NCI-H1930 (cell line): ENCODE measurements at regions not wholly inside any gene's neighbourhood (a gene's known extent, or its start where the extent isn't known, plus 50 kb on each side); places are given as distances from the start of the nearest gene placed in this dataset.

Source experiments
- DNase-seq, 2 experiments: peaks; one replicate each; lab custom pipeline; 2025; lab: John Stamatoyannopoulos, UW

- no peak for DNase-seq
Measured at GRCh38 chr20:1712634-1713624, 55.4 kb upstream of the SIRPG start.

- no peak for DNase-seq
Measured at GRCh38 chr20:1711826-1712601, 54.4 kb upstream of the SIRPG start.

- no peak for DNase-seq
Measured at GRCh38 chr20:1711266-1711665, 53.7 kb upstream of the SIRPG start.

- no peak for DNase-seq
Measured at GRCh38 chr20:1710484-1710883, 52.9 kb upstream of the SIRPG start.

GRCh38 chr20:1707588-1708449 is 50.2 kb upstream of the SIRPG start:
- DNase-seq: no peak
